Activated CD4-positive, alpha-beta memory T cell treated with anti-CD3 and anti-CD28 coated beads, Interleukin-2, amount 10 ng/mL, durations not matched to agents 7 days and 5 days (primary cell): ENCODE measurements at regions not wholly inside any gene's neighbourhood (a gene's known extent, or its start where the extent isn't known, plus 50 kb on each side); places are given as distances from the start of the nearest gene placed in this dataset.
"Not testable (repeated sequence)": the region's sequence is repeated elsewhere in the genome, so short reads cannot be mapped to it uniquely, and the experiment has no call there.

Experiments used
- CTCF ChIA-PET: fragments of 350-600 bp; sonication (Branson Sonifier 250); formaldehyde crosslinking; loops from one replicate; lab custom pipeline; 2021; ENCODE audit warnings: antibody characterized with exemption, inconsistent platforms; lab: Charles Lee
- POLR2A ChIA-PET: fragments of 350-600 bp; sonication (Branson Sonifier 250); formaldehyde crosslinking; loops from one replicate; lab custom pipeline; 2021; ENCODE audit warnings: antibody characterized with exemption; lab: Charles Lee
- DNase-seq: peaks from one replicate; pipeline ENCODE4 v3.0.0-alpha.2; 2020
- H3K27ac Mint-ChIP-seq: one replicate; pipeline ENCODE4 v1.8.0; 2021; ENCODE audit warnings: mild to moderate bottlenecking, mixed read lengths
- H3K27me3 Mint-ChIP-seq: one replicate; pipeline ENCODE4 v1.8.0; 2021; ENCODE audit warnings: mixed read lengths
- H3K36me3 Mint-ChIP-seq: one replicate; pipeline ENCODE4 v1.8.0; 2021; ENCODE audit warnings: low read depth, mixed read lengths
- H3K4me1 Mint-ChIP-seq: one replicate; pipeline ENCODE4 v1.8.0; 2021; ENCODE audit warnings: mixed read lengths
- H3K4me3 Mint-ChIP-seq: one replicate; pipeline ENCODE4 v1.8.0; 2021; ENCODE audit warnings: mild to moderate bottlenecking, mixed read lengths
- H3K9me3 Mint-ChIP-seq: one replicate; pipeline ENCODE4 v1.8.0; 2021; ENCODE audit warnings: mixed read lengths

GRCh38 chr5:142259758-142260157 is 65.1 kb downstream of the SPRY4 start:
- POLR2A ChIA-PET, result no interaction called here
- H3K9me3 Mint-ChIP-seq, result peaks cover 3% of the 10 kb centered on the region
- H3K27ac Mint-ChIP-seq, result no peak overlapping the region
- H3K4me3 Mint-ChIP-seq, result no peak overlapping the region
- peaks cover 7% of the 10 kb centered on the region for H3K4me1 Mint-ChIP-seq
- H3K27me3 Mint-ChIP-seq, result peaks cover 2% of the 10 kb centered on the region
- H3K36me3 Mint-ChIP-seq, result no peaks in the 10 kb centered on the region
- no peak for DNase-seq
- CTCF ChIA-PET, result no interaction called here

- ChIA-PET POLR2A (no interaction called here), CTCF (no interaction called here)
- Mint-ChIP-seq H3K27ac (no peak overlapping the region), H3K4me3 (no peak overlapping the region), H3K27me3 (peaks cover 2% of the 10 kb centered on the region), H3K9me3 (peaks cover 3% of the 10 kb centered on the region), H3K36me3 (no peaks in the 10 kb centered on the region), H3K4me1 (peaks cover 3% of the 10 kb centered on the region)
- no peak for DNase-seq
These were observed 69.0 kb downstream of the SPRY4 start for GRCh38 chr5:142255831-142256230.

DNA sequence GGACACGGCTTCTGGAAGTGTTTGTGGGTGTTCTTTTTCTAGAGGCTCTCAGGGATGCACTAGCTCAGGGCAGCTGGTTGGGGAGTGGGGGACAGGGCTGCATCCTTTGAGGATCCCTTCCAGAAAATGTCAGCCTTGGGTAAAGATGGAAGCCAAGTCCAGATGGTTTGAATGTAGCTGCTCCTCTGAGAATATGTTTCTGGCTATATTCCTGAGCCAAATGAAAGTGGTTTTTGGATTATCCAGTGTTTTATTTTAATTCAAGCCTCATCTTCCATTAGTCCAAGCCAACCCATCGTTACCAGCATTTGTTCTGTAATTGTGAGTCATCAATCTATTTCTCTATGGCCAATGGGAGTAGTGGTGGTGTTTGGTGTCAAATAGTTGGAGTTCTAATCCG is 70.4 kb downstream of the SPRY4 start:
- peaks cover 3% of the 10 kb centered on the region for H3K9me3 Mint-ChIP-seq
- no peak for DNase-seq
- H3K27me3 Mint-ChIP-seq, result no peaks in the 10 kb centered on the region
- peaks cover 3% of the 10 kb centered on the region for H3K4me1 Mint-ChIP-seq
- no peak overlapping the region for H3K27ac Mint-ChIP-seq
- H3K4me3 Mint-ChIP-seq, result no peak overlapping the region
- ChIA-PET CTCF (no interaction called here), POLR2A (no interaction called here)
- H3K36me3 Mint-ChIP-seq, result no peaks in the 10 kb centered on the region

DNA sequence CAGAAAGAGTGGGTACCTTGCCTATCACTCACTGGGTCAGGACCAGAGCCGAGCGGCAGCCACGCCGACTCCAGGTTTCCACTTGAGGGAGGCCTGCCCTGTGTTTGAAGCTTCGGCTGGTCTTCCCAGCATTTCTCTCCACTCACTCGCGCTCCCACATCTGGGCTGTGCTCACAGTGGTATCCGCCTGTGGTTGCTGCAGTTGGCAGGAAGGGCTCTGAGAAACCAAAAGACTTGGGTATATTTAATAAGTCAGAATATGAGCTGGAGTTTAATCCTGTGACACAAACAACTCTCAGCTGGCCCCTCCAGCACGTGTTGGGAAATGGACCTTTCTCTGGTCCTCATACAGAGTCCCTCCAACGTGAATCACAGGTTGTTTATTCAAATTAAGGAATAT is 70.9 kb downstream of the SPRY4 start:
- Mint-ChIP-seq H3K4me1 (peaks cover 3% of the 10 kb centered on the region), H3K27me3 (no peaks in the 10 kb centered on the region), H3K9me3 (peaks cover 3% of the 10 kb centered on the region), H3K27ac (no peak overlapping the region), H3K36me3 (no peaks in the 10 kb centered on the region), H3K4me3 (no peak overlapping the region)
- ChIA-PET CTCF (no interaction called here), POLR2A (no interaction called here)
- DNase-seq, result no peak

GRCh38 chr5:142250119-142250518 is 74.7 kb downstream of the SPRY4 start:
- ChIA-PET POLR2A (no interaction called here), CTCF (interaction anchor here (1.1 kb wide), 1 partner anchor 298 kb away, joined by 3 read pairs; no protein-coding TSS in a partner anchor)
- no peaks in the 10 kb centered on the region for H3K27me3 Mint-ChIP-seq
- H3K36me3 Mint-ChIP-seq, result no peaks in the 10 kb centered on the region
- no peak overlapping the region for H3K4me3 Mint-ChIP-seq
- no peaks in the 10 kb centered on the region for H3K4me1 Mint-ChIP-seq
- H3K27ac Mint-ChIP-seq, result no peak overlapping the region
- no peak for DNase-seq
- no peaks in the 10 kb centered on the region for H3K9me3 Mint-ChIP-seq

DNA sequence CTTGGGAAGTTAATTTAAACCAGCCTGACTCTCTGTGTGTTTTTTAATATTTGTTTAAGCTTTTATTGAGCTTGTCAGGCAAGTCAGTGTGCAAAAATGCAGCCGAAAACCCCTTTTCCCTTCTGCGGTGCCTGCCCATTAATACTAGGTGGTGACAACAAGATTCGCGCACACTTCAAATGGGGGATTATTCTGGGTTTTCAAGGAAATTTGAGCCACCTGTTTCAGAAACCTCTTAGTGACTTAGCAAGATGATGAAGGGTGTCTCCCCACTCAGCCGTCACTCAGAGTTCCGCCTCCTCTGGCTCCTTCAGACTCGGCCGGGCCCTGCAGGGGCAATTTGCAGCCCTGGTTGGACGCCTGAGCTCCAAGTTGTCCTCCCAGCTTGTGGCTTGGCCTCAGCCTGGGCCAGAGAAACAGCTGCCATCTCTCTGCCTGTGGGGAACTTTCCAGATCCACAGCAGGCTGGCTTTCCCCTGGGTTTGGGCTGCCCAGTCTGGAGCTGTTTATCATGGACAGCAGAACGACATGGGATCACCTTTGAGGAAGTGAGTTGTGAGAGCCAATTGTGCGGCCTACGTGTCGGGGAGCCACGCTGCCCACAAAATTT is 75.9 kb downstream of the SPRY4 start:
- H3K36me3 Mint-ChIP-seq, result no peaks in the 10 kb centered on the region
- no peak for DNase-seq
- no peaks in the 10 kb centered on the region for H3K27me3 Mint-ChIP-seq
- no peaks in the 10 kb centered on the region for H3K4me1 Mint-ChIP-seq
- ChIA-PET POLR2A (no interaction called here), CTCF (no interaction called here)
- H3K4me3 Mint-ChIP-seq, result no peak overlapping the region
- no peak overlapping the region for H3K27ac Mint-ChIP-seq
- H3K9me3 Mint-ChIP-seq, result no peaks in the 10 kb centered on the region

DNA sequence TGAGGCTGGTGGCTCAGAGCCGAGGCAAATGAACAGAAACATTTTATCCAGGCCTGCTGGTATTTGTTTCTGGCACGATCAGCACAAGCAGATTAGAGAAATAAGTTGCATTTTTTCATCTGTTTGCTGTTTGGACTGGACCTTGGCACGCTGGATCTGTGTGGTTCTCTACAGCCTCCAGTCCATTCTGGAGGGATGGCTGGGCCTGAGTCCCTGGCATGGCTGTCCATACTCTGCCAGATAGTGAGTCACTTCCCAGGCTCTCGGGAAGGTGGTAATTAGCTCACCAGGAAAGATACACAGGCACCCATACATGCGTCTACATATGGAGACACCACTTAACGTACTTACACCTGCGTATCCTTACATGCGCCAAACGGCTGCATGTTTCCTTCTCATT is 78.6 kb downstream of the SPRY4 start:
- H3K27ac Mint-ChIP-seq, result no peak overlapping the region
- H3K36me3 Mint-ChIP-seq, result no peaks in the 10 kb centered on the region
- no peaks in the 10 kb centered on the region for H3K4me1 Mint-ChIP-seq
- POLR2A ChIA-PET, result no interaction called here
- H3K9me3 Mint-ChIP-seq, result no peaks in the 10 kb centered on the region
- no peak for DNase-seq
- CTCF ChIA-PET, result no interaction called here
- H3K27me3 Mint-ChIP-seq, result peaks cover 2% of the 10 kb centered on the region
- H3K4me3 Mint-ChIP-seq, result no peak overlapping the region

GRCh38 chr5:142245786-142246185 is 79.0 kb downstream of the SPRY4 start:
- ChIA-PET CTCF (no interaction called here), POLR2A (no interaction called here)
- H3K4me1 Mint-ChIP-seq, result no peaks in the 10 kb centered on the region
- no peaks in the 10 kb centered on the region for H3K9me3 Mint-ChIP-seq
- H3K27me3 Mint-ChIP-seq, result peaks cover 2% of the 10 kb centered on the region
- H3K27ac Mint-ChIP-seq, result no peak overlapping the region
- no peaks in the 10 kb centered on the region for H3K36me3 Mint-ChIP-seq
- no peak overlapping the region for H3K4me3 Mint-ChIP-seq
- DNase-seq, result no peak

GRCh38 chr5:142244440-142244839 is 80.4 kb downstream of the SPRY4 start:
- Mint-ChIP-seq H3K27ac (no peak overlapping the region), H3K27me3 (peaks cover 2% of the 10 kb centered on the region), H3K4me3 (no peak overlapping the region), H3K36me3 (no peaks in the 10 kb centered on the region), H3K9me3 (no peaks in the 10 kb centered on the region), H3K4me1 (no peaks in the 10 kb centered on the region)
- DNase-seq, result no peak
- ChIA-PET CTCF (no interaction called here), POLR2A (no interaction called here)

DNA sequence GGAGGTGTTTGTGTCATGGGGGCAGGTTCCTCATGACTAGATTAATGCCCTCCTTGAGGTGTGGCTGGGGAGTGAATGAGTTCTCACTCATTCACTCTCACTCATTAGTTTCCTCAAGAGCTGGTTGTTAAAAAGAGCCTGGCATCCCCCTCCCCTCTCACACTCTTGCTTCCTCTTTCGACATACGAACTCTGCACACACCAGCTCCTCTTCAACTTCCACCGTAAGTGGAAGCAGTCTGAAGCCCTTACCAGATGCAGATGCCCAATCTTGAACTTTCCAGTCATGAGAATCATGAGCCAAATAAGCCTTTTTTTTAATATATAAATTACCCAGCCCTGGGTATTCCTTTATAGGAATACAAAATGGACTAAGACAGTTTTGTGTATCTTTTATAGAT is 82.5 kb downstream of the SPRY4 start:
- ChIA-PET CTCF (no interaction called here), POLR2A (no interaction called here)
- Mint-ChIP-seq H3K27me3 (peaks cover 2% of the 10 kb centered on the region), H3K27ac (no peak overlapping the region), H3K4me3 (no peak overlapping the region), H3K36me3 (no peaks in the 10 kb centered on the region), H3K9me3 (no peaks in the 10 kb centered on the region), H3K4me1 (no peaks in the 10 kb centered on the region)
- no peak for DNase-seq

DNA sequence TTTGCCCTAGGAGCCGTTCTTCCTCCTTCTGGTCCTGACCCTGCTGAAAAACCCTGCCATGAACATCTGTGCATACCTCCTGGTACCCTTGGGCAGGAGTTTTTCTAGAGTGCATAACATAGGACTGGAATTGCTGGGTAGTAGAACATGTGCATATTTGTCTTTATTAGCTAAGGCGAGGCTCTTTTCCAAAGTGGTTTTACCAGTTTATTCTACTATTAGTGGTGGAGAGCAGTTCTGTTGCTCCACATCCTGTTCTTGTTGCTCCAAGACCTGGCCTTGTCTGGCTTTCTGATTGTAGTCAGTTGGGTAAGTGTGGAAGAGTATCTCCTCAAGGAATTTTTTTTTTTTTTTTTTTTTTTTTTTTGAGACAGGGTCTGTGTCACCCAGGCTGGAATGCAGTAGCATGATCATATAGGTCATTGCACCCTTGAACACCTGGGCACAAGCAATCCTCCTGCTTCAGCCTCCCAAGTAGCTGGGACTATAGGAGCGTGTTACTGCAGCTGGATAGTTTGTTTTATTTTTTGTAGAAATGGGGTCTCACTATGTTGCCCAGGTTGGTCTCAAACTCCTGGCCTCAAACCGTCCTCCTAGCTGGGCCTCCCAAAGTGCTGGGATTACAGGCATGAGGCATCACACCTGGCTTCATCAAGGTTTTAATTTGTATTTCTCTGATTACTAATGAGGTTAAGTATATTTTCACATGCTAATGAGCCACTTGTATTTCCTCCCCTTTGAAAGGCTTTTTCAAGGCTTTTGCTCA is 85.2 kb downstream of the SPRY4 start:
- POLR2A ChIA-PET, result no interaction called here
- H3K9me3 Mint-ChIP-seq, result no peaks in the 10 kb centered on the region
- no peaks in the 10 kb centered on the region for H3K36me3 Mint-ChIP-seq
- CTCF ChIA-PET, result interaction anchor here (0.6 kb wide), 1 partner anchor 10 kb away, joined by 3 read pairs; no protein-coding TSS in a partner anchor
- no peak for DNase-seq
- H3K4me3 Mint-ChIP-seq, result no peak overlapping the region
- H3K27me3 Mint-ChIP-seq, result peaks cover 2% of the 10 kb centered on the region
- H3K4me1 Mint-ChIP-seq, result peaks cover 5% of the 10 kb centered on the region
- no peak overlapping the region for H3K27ac Mint-ChIP-seq

GRCh38 chr5:142237707-142238106 is 87.1 kb downstream of the SPRY4 start:
- POLR2A ChIA-PET, result no interaction called here
- no peaks in the 10 kb centered on the region for H3K9me3 Mint-ChIP-seq
- CTCF ChIA-PET, result no interaction called here
- no peak for DNase-seq
- peaks cover 5% of the 10 kb centered on the region for H3K4me1 Mint-ChIP-seq
- no peak overlapping the region for H3K27ac Mint-ChIP-seq
- H3K27me3 Mint-ChIP-seq, result peaks cover 4% of the 10 kb centered on the region
- H3K4me3 Mint-ChIP-seq, result no peak overlapping the region
- no peaks in the 10 kb centered on the region for H3K36me3 Mint-ChIP-seq

DNA sequence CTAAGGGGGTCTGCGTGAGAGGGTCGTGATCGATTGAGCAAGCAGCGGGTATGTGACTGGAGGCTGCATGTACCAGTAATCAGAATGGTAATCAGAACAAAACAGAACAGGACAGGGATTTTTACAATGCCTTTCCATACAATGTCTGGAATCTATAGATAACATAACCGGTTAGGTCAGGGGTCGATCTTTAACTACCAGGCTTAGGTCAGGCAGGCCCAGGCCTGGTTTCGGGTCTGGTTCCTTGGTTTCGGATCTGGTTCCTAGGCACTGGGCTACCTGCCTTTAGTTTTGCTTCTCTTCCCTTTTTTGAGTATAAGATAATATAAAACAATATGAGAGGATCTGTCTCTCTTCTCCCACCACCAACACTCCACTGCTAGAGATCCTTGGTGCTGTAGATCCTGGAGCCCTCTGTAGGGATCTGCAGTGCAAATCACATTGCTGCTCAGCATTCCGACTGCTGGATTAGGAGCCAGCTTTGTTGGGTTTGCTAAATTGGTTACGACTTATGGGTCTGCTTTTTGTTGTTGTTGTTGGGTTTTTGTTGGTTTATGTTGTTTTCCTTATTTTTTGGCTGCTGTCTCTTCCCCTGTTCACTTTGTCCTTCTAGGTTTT is 88.0 kb downstream of the SPRY4 start:
- CTCF ChIA-PET, H3K36me3 Mint-ChIP-seq, H3K27ac Mint-ChIP-seq, H3K4me1 Mint-ChIP-seq, H3K4me3 Mint-ChIP-seq, DNase-seq, POLR2A ChIA-PET, H3K27me3 Mint-ChIP-seq, H3K9me3 Mint-ChIP-seq: not testable (repeated sequence)
